GM18511 (cell line): ENCODE measurements at regions not wholly inside any gene's neighbourhood (a gene's known extent, or its start where the extent isn't known, plus 50 kb on each side); places are given as distances from the start of the nearest gene placed in this dataset.

Experiments
- ATAC-seq: cut with Tn5 transposase; IDR thresholded peaks from one replicate; pipeline ENCODE4 v1.9.1; 2021; ENCODE audit warnings: mild to moderate bottlenecking, moderate library complexity; ENCODE audit not compliant: unreplicated experiment

DNA sequence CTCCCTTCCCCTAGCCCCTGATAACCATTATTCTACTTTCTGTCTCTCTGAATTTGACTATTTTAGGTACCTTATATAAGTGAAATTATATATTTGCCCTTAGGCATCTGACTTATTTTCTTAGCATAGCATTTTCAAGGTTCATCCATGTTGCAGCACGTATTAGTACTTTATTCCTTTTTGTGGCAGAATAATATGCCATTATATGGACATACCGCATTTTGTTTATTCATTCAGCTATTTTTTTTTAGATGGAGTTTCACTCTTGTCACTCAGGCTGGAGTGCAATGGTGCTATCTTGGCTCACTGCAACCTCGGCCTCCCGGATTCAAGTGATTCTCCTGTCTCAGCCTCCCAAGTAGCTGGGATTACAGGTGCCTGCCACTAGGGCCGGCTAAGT, 326.2 kb upstream of the PLXNA2 start:
- ATAC-seq, result no peak

DNA sequence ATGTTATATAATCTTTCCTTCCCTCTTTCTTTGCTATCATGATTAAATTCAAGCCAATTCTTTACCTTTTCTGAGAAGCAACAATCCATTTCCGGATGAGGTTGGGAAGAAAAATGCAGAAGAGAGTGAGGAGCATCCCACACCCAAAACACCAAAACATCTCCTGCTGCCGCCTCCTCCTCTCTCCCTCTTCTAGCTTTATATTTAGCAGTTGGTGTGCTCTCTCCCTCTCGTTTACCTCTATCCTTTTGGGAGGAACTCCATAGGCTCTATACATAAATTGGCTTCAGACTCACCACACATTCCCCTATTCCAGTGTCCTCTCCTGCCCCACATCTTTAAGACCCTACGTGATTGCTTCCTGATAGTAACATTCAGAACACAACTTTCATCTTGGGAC, 332.2 kb upstream of the PLXNA2 start:
- ATAC-seq, result no peak

DNA sequence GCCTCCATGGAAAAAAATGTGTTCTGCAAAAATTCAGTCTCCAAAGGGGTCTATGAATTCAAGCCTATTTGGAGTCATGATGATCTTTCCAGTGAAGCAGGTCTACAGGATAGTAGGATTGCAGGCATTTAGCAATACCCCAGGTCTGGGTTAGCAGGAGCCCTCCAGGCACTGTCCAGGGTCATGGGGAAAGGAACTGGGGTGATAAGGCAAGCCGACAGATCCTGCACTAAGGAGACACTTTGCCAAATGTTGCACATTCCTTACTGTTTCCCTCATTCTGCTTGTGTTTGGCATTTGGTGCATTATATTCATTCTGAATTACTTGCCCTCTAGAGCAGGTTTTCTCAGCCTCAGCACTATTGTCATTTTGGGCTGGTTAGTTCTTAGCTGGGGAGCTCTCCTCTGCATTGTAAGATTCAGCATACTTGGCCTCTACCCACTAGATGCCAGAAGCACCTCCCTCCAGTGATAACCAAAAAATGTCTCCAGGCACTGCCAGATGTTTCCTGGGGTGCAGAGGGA, 333.3 kb upstream of the PLXNA2 start:
- no peak for ATAC-seq

DNA sequence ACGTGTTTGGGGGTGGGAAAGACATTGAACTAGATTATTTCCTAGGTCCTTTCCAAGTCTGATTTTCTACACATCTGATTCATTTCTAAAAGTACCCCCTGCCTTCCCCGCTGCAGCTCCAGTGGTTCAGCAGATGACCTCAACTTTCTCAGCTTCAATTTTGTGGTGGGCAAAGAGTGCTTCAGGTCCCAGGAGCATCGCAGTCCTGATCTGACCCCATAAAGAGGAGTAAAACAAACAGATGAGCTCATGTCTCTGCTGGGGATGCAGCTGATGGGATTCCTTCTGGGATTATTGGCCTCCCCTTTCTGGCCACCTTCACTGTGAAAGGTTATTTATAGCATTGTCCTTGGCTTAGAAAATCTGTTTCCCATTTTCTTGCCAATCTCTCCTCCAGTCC, 337.0 kb upstream of the PLXNA2 start:
- no peak for ATAC-seq

DNA sequence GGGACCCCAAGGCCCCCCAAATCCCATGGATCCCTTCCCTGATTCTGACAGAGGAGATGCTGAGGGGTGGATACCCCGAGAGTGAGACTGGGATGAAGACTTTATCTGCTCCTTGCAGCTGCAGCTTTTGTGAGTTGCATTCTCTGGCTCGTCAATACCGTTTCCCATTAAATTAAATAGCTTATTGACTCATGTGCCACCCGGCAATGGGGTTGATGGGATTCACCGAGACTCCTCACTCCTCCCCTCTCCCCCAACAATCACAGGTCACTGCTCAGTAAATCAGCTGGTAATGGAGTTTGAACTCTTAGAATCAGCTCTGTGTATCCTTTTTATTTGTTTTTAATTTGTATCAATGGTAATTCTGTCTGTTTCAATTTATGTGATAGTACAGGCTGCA, 337.5 kb upstream of the PLXNA2 start:
- ATAC-seq, result no peak

DNA sequence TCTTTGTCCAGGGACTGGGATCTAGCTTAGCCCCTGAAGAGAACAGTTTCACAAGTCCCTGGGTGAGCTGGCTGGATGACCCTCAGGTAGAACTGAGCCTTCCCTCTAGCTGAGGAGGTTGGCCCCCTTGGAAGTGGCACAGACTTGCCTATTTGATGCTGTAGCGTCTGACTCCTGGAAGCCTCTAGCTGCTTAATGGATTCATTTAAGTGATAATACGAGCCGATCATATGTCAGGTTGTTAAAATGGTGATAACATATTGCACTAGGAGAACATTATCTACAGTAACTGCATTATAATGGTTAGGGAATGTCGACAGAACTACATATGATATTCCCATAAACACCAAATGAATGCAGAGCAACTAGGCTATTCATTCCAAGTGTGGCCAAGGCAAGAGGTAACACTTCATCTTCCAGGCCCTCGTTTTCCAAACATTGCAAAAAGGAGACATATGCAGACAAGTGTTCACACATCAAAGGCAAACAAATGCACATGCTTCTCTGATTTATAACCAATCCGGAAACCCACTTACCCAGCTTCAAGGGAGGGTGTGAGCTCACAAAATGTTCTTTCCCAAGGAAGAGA, 340.1 kb upstream of the PLXNA2 start:
- no peak for ATAC-seq

DNA sequence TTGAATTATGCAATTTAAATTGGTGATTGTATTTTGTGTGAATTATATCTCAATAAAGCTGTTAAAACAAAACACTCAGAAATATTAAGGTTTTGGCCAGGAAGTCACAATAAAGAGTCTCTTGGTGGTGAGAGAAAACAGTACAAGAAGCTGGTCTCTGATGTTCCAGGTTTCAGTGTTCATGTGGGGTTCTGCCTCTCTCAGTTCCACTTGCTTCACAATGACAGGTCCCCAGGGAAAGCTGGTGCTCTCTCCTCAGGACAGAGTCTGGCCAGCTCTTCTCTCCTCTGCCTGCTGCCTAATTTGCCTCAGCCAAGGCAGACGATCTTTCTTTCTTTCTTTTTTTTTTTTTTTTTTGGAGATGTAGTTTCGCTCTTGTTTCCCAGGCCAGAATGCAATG, 342.9 kb upstream of the PLXNA2 start:
- ATAC-seq, result peak; percentile 97

DNA sequence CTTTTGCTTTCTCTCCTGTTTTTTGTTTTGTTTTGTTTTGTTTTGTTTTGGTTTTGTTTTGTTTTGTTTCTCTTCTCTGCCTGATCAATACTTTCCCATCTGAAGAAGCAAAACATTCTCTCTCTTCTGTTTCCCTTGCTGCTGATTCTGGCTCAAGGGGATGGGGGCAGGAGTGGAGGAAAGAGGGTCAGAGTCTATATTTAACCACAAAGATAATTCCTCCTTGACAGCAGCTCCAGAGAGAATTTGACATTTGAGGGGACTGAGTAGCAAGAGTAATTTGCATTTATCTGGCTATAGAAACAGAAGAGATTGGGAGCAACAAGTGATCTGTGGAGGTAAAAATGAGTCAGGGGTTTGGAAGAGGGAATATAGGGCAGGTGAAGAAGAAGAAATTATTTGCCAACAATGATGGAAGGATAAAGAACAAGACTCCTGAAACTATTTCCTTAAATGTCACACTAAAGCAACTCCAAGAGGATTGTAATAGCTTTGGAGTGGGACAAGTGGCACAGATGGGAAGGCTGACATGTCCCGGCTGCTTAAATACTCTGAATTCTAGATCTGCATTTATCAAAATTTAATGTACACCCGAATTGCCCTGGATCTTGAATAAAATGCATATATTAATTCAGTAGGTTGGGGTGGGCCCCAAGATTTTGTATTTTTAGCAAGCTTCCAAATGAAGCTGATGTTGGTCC, 349.3 kb upstream of the PLXNA2 start:
- ATAC-seq, result no peak

DNA sequence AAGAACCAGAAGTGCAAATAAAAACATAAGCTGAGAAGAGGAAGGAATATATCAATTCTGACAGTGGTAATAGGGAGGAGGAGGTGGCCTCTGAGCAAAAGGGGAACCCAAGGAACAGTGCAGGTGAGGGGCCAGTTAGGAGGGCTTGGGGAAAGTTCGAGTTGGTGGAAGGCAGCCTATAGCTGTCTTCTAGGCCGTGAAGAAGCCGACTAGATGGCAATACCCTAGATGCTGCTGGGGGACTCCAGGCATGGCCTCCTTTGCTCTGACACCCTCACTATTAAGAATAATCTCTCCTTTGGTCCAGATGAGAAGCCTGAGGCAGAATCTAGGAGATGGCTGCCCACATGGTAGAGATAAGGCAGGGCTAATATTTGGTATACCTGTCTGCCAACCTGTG, 351.1 kb upstream of the PLXNA2 start:
- no peak for ATAC-seq

DNA sequence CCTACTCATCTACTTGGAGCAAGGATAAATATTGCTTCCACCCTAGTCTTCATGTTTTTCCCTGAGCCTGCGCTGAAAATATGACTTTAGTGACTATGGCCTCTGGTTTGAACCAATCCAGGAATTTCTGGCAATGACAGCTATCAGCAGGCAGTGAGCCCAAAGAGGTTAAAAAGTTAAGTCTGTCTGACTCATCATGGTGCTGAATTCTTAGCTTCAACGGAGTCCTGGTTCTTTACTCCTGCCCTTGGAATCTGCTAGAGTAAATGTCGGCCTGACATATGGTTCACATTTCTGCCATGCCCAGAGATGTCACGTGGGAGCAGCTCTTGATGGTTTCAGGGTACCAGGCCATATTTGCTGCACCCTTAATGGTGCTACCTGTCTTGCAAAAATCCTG, 351.6 kb upstream of the PLXNA2 start:
- ATAC-seq, result no peak

DNA sequence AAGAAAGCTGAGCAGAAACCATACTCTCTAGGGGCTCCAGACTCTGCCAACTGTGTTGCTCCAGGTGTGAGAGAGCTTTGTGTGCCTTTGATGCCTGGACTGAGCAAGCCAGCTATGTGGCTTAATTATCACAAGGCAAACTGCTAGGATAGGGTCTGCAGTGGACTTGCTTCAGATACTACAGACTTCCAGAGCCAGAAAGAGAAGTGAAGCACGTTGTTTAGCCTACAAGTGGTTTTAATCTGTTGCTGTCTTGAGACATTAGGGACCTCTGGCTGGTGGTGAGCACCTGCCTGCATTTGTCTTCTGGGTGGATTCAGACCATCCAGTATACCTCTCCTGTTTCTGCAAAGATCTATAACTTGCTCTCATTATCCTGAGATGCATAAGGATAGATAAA, 353.4 kb upstream of the PLXNA2 start:
- no peak for ATAC-seq

DNA sequence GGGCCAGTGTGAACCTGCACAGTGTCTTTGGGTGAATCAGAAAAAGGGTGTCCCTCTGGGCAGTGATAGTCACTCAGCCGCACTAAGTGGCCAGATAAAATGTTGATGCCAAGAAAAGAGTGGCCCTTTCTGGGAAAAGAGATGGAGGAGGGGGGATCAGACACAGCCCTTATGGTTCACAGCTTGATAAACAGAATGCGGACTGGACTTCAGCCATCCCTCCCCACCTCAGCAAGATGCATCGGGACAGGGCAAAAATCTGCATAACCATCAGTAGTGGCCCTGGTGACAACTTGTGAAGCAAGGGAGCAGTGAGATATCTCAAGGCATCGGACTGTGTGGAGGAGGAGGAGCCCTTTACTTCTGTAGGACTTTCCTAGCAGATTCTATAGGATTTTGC, 353.8 kb upstream of the PLXNA2 start:
- no peak for ATAC-seq

DNA sequence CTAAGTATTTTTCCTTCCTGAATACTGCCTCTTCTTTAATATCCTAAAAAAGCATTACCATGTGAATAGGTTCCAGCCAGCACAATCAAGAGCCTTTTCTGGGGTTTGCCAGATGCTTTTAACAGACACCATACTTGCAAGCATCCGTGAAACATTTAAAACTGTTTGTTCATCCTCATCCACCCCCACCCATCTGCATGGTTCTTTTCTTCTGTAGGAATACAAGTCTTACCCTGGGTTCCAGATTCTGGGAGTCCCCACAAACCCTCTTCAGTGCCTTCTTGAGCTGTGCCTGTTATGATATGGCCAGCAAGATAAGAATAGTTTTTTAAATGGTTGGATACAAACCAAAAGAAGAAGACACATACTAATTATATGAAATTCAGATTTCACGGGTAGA, 354.9 kb upstream of the PLXNA2 start:
- no peak for ATAC-seq

DNA sequence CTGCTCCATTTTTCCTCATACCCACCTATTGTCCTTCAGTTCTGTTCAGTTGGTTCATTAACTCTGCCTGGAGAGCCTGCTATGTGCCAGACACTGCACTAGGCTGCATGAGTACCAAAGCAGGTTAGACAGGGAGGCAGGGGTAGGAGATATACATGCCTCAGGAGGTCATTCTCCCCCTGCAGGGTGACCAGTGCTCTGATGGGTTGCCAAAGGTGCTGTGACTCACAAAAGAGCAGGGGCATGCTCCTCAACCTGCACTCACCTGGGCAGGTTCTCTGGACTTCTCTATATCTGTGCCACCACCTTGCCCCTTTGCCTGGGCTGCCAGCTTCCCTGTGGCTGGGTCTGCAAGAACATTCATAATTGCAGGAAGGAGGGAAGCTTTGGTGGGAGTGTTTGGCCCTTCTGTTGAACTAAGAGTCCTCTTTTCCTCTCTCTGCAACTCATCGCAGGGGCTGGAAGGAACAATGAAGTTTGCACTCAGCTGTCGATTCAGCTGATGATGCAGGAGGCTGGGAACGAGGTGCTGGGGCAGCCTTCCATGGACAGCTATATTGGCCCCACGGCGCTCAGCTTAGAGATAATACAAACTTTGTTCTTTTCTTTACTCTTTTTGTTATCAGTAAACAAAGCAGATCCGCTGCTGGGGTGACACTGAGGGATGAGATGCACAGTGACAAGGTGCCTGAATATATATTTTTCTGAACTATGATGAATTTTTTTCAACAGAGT, 356.4 kb upstream of the PLXNA2 start:
- no peak for ATAC-seq

DNA sequence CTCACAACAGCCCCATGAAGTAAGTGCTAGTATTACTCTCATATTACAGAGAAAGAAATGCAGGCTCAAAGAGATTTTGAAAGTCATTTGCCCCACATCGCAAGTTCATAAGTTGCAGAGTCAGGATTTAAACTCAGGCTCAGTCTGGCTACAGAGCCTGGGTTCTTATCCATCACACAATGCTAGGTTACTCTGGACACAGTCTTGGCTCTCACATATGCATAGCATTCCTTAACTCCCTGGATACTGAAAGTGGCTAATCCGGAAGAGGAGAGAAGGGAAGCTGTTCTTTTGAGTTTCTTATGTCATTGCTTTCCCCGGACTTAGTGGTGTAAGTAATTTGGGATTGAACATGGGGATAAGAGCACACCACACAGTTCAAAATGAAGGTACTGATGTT, 357.4 kb upstream of the PLXNA2 start:
- no peak for ATAC-seq

DNA sequence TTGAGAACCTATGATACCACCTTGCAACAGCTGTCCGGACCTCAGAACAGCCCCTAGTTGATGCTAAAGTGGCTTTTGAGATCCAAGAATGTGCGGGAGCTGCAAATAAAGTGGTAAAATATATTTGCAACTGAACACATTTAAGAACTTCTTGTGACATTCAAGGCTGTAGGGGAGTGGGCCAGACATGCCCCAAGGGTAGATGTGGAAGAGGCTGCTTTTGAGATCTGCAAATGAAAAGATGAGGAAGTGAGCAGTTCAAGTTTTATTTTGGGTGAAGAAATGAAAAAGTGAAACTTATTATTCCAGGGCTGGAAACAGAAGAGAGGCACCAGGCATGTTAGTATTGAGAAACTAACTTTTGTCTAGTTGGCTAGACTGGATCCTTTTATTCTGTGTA, 359.5 kb upstream of the PLXNA2 start:
- ATAC-seq, result peak; percentile 28

DNA sequence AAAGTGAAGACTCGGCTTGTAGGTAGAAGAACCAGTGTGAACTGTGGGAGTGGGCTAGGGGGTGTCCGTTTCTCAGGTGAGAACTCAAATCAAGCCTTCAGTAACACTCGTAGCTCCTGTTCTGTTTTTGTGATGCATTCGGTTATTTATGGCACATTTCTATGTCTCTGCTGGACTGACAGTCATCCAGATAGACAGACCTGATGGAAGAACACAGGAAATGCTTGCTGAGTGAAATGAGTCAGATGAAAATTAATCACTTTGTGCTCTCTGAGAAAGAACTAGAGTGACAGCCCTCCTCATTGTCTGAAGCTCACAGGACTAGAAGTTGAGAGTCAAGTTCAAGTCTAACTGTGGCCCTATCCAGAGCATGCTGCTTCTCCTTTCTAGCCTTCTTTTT, 360.1 kb upstream of the PLXNA2 start:
- peak; percentile 98 for ATAC-seq

DNA sequence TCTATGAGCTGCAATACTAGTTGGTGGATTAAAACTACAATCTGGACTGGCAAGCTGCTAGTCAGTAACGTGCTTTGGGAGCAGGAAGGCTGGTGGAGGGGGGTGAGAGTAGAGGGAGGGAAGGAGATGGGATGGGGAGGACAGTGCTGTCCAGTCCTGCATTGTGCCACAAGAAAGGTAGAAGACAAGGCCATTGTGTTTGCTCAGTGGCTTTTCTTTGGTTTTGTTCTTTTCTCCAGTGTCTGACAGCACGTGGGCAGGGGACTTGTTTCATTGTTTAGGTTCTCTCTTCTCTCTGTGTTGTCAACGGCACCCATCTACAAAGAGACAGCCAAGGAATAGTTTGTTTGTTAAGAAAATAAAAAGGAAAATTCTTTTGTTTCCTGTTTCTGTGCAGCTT, 362.8 kb upstream of the PLXNA2 start:
- no peak for ATAC-seq

DNA sequence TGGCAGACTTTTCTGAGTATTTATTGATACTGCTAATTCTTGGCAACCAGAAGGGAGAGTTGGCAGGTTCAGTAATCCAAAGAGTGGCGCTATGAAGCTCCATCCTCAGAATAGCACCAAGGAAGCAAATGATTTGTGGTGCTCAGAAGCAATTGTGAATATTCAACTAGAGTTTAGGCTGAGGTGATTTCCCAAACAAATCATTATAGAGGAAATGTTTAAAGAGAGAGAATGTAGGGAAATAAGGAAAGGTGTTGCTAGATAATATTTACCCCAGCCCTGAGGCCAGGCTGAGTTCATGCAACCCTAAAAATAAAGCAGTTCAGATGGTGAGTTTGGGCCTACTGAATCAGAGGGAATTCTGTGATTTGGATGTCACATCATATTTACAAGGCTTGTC, 363.4 kb upstream of the PLXNA2 start:
- ATAC-seq, result no peak

DNA sequence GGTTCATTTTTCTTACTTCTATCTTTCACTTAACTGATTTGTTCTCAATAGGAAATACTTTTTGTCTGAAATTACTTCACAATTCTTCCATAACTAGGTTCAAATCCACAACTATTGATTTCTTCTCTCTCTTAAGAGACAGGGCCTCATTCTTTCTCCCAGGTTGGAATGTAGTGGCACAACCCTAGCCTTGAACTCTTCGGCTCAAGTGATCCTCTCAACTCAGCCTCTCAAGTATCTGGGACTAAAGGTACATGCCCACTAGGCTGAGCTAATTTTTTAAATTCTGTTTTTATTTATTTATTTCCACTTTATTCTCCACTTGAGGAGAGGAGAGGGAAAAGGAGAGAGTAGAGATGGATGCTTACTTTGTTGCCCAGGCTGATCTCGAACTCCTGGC, 370.4 kb upstream of the PLXNA2 start:
- no peak for ATAC-seq

DNA sequence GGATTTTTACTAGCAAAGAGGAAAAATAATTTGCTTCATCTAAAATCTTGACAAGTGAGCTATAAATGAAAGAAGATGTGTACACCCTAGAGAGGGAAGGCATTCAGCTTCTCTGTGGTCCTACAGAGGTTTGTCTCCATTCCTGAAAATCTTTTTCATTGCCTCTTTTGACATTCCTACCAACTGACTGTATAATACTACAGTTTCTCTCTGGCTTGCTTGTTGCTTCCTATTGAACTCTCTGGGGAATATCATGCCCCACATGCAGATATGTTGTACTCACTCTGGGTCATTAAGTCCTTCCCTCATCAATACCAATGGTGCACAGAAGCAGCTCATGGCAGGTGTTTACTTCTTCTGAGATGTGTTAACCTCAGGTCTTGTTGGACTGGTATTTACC, 371.2 kb upstream of the PLXNA2 start:
- no peak for ATAC-seq

DNA sequence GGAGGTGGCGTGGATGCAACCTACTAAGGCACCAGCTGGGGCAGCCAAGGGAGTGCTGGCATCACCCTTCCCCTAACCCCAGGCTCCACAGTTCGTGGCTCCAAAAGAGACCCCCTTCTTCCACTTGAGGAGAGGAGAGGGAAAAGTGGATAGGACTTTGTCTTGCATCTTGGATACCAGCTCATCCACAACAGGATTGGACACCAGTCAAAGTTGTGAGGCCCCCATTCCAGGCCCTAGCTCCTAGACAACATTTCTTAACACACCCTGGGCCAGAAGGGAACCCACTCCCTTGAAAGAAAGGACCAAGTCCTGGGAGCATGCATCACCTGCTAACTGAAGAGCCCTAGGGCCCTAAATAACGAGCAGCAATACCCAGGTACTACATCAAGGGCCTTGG, 372.6 kb upstream of the PLXNA2 start:
- no peak for ATAC-seq
